SU-DHL-6 (cell line): ENCODE measurements at regions not wholly inside any gene's neighbourhood (a gene's known extent, or its start where the extent isn't known, plus 50 kb on each side); places are given as distances from the start of the nearest gene placed in this dataset.

Source experiments
- H2AFZ ChIP-seq: fragments of 200-600 bp; sonication (generic); 2 replicates; pipeline ENCODE4 v1.6.1; 2014; ENCODE audit warnings: low read depth, mild to moderate bottlenecking, moderate library complexity, mixed read lengths, antibody characterized with exemption, low read length; ENCODE audit not compliant: severe bottlenecking
- H3F3A ChIP-seq: fragments of 200-600 bp; shearing (Covaris generic); 2 replicates; pipeline ENCODE4 v1.6.0; 2016; ENCODE audit warnings: antibody characterized with exemption, mild to moderate bottlenecking; ENCODE audit not compliant: insufficient read depth
- H3K27ac ChIP-seq: fragments of 200-600 bp; sonication (generic); 2 replicates; pipeline ENCODE4 v1.5.1; 2016; ENCODE audit warnings: low read depth, mild to moderate bottlenecking, low read length, moderate library complexity, mixed read lengths
- H3K27me3 ChIP-seq: fragments of 200-600 bp; sonication (generic), shearing (Covaris generic); 2 replicates; pipeline ENCODE4 v1.6.0; 2014; ENCODE audit warnings: mild to moderate bottlenecking, low read length
- H3K36me3 ChIP-seq: fragments of 200-600 bp; sonication (generic); 2 replicates; pipeline ENCODE4 v1.6.1; 2014; ENCODE audit warnings: mild to moderate bottlenecking, low read length, mixed read lengths
- H3K4me2 ChIP-seq: fragments of 300-600, 200-600 bp; shearing (Covaris generic), sonication (generic); 2 replicates; pipeline ENCODE4 v1.6.0; 2014; ENCODE audit warnings: low read length, low read depth, mild to moderate bottlenecking; ENCODE audit not compliant: poor library complexity, severe bottlenecking
- H3K4me3 ChIP-seq: fragments of 200-600 bp; sonication (generic); 2 replicates; pipeline ENCODE4 v1.5.1; 2014; ENCODE audit warnings: antibody characterized with exemption, low read length, mild to moderate bottlenecking, mixed read lengths; ENCODE audit not compliant: insufficient read depth, poor library complexity, severe bottlenecking
- H3K79me2 ChIP-seq: fragments of 200-600 bp; sonication (generic); 2 replicates; pipeline ENCODE4 v1.6.1; 2014; ENCODE audit warnings: mild to moderate bottlenecking, low read length, moderate library complexity; ENCODE audit not compliant: insufficient read depth
- H3K9ac ChIP-seq: fragments of 200-600 bp; sonication (generic); 2 replicates; pipeline ENCODE4 v1.7.0; 2014; ENCODE audit warnings: mild to moderate bottlenecking, low read length
- H3K9me2 ChIP-seq: fragments of 200-600 bp; sonication (generic); replicated peaks from 2 replicates; pipeline ENCODE4 v1.6.1; 2014; ENCODE audit warnings: low read length; ENCODE audit not compliant: insufficient read depth
- H3K9me3 ChIP-seq: fragments of 200-600 bp; sonication (generic); 2 replicates; pipeline ENCODE4 v1.6.1; 2014; ENCODE audit warnings: low read length, mixed read lengths; ENCODE audit not compliant: insufficient read depth
- H4K20me1 ChIP-seq: fragments of 200-600 bp; sonication (generic); 2 replicates; pipeline ENCODE4 v1.6.1; 2014; ENCODE audit warnings: low read depth, mild to moderate bottlenecking, antibody characterized with exemption, low read length, moderate library complexity, mixed read lengths
- EZH2phosphoT487 ChIP-seq: fragments of 200-600 bp; sonication (generic), shearing (Covaris generic); conservative IDR thresholded peaks from 2 replicates; pipeline ENCODE4 v1.6.1; 2018; ENCODE audit warnings: mild to moderate bottlenecking, antibody characterized with exemption, low read length, moderate library complexity, mixed read lengths
- TF ChIP-seq, protein P1 (sequence below): fragments of 200-600 bp; sonication (generic); IDR thresholded peaks from one replicate; pipeline ENCODE4 v1.5.1; 2017; ENCODE audit warnings: antibody characterized with exemption, mild to moderate bottlenecking, low read length, moderate library complexity; ENCODE audit not compliant: insufficient read depth, poor library complexity, severe bottlenecking

DNA sequence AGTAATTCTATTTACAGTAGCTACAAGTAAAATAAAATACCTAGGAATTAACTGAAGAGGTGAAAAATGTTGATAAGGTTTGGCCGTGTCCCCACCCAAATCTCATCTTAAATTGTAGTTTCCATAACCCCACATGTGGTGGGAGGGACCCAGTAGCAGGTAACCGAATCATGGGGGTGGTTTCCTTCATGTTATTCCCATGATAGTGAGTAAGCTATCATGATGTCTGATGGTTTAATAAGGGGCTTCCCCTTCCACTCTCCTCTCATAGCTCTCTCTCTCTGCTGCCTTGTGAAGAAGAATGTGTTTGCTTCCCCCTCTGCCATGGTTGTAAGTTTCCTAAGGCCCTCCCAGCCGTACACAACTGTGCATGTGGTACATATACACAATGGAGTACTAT, 1170.7 kb downstream of the BCL11B start:
- H3K4me3 ChIP-seq: no peak overlapping the region
- H3K4me2 ChIP-seq: no peak overlapping the region
- H2AFZ ChIP-seq: no peak overlapping the region
- H4K20me1 ChIP-seq: no peaks in the 10 kb centered on the region
- no peaks in the 10 kb centered on the region for H3F3A ChIP-seq
- no peaks in the 10 kb centered on the region for H3K27me3 ChIP-seq
- no peaks in the 10 kb centered on the region for H3K9me3 ChIP-seq
- H3K79me2 ChIP-seq: no peaks in the 10 kb centered on the region
- no peak overlapping the region for H3K27ac ChIP-seq
- no peak overlapping the region for H3K9ac ChIP-seq
- no peaks in the 10 kb centered on the region for H3K9me2 ChIP-seq
- H3K36me3 ChIP-seq: no peaks in the 10 kb centered on the region
- TF ChIP-seq EZH2phosphoT487: no peak
- TF ChIP-seq, protein P1, sequence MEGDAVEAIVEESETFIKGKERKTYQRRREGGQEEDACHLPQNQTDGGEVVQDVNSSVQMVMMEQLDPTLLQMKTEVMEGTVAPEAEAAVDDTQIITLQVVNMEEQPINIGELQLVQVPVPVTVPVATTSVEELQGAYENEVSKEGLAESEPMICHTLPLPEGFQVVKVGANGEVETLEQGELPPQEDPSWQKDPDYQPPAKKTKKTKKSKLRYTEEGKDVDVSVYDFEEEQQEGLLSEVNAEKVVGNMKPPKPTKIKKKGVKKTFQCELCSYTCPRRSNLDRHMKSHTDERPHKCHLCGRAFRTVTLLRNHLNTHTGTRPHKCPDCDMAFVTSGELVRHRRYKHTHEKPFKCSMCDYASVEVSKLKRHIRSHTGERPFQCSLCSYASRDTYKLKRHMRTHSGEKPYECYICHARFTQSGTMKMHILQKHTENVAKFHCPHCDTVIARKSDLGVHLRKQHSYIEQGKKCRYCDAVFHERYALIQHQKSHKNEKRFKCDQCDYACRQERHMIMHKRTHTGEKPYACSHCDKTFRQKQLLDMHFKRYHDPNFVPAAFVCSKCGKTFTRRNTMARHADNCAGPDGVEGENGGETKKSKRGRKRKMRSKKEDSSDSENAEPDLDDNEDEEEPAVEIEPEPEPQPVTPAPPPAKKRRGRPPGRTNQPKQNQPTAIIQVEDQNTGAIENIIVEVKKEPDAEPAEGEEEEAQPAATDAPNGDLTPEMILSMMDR: no peak

DNA sequence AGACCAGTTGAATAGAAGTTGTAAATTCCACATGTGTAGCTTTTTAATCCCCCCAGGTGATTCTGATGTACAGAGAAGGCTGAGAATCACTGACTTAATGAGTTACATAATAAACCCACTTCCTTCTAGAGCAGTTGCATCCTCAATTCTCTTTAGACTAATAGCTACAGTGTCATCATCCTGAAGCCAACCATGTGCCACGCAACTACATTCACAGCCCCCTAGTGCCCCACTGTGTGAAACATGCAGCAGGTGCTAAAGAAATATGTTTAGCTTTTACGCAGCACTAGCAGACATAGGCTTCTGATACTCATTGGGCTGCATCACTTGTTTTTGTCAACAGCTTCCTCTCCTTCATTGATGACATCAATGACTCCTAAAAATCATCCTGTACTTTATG, 1168.3 kb downstream of the BCL11B start:
- H3K36me3 ChIP-seq: no peaks in the 10 kb centered on the region
- no peak overlapping the region for H3K9ac ChIP-seq
- no peaks in the 10 kb centered on the region for H3K27me3 ChIP-seq
- no peak overlapping the region for H2AFZ ChIP-seq
- TF ChIP-seq, protein P1: no peak
- TF ChIP-seq EZH2phosphoT487: no peak
- no peak overlapping the region for H3K4me2 ChIP-seq
- no peaks in the 10 kb centered on the region for H3F3A ChIP-seq
- no peak overlapping the region for H3K27ac ChIP-seq
- no peaks in the 10 kb centered on the region for H4K20me1 ChIP-seq
- no peak overlapping the region for H3K4me3 ChIP-seq
- no peaks in the 10 kb centered on the region for H3K9me2 ChIP-seq
- H3K9me3 ChIP-seq: no peaks in the 10 kb centered on the region
- H3K79me2 ChIP-seq: no peaks in the 10 kb centered on the region

DNA sequence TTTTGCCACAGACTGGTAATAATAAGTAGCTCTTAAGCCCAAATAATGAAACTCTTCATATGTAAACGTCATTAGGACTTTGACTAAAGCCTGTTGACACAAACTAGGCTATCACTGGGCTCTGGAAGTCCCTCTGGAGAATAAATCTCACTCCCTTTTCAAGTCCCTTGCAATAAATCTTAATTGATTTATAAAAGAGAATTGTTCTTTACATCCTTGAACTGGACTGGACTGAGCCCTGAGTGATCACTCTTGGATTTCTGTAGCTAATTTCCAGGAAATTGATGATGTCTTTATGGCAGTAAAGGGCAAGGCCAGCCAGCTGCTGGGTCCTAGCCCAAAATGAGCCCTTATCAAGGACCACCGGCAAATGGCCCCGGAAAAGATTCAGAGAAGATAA, 1162.7 kb downstream of the BCL11B start:
- no peaks in the 10 kb centered on the region for H3F3A ChIP-seq
- H3K9me2 ChIP-seq: no peaks in the 10 kb centered on the region
- no peaks in the 10 kb centered on the region for H3K79me2 ChIP-seq
- no peaks in the 10 kb centered on the region for H3K36me3 ChIP-seq
- no peak overlapping the region for H3K4me2 ChIP-seq
- H3K9ac ChIP-seq: no peak overlapping the region
- H3K9me3 ChIP-seq: no peaks in the 10 kb centered on the region
- no peaks in the 10 kb centered on the region for H3K27me3 ChIP-seq
- H3K4me3 ChIP-seq: no peak overlapping the region
- H2AFZ ChIP-seq: no peak overlapping the region
- H3K27ac ChIP-seq: no peak overlapping the region
- no peak for TF ChIP-seq EZH2phosphoT487
- TF ChIP-seq, protein P1: no peak
- no peaks in the 10 kb centered on the region for H4K20me1 ChIP-seq
